H7 (cell line): ENCODE measurements at regions not wholly inside any gene's neighbourhood (a gene's known extent, or its start where the extent isn't known, plus 50 kb on each side); places are given as distances from the start of the nearest gene placed in this dataset.
"Not testable (repeated sequence)": the region's sequence is repeated elsewhere in the genome, so short reads cannot be mapped to it uniquely, and the experiment has no call there.

Experiments used
- DNase-seq: peaks from one replicate; pipeline ENCODE4 v3.0.0; 2012
- H3K27me3 ChIP-seq: 2 replicates; pipeline ENCODE4 v1.6.0; 2011; ENCODE audit warnings: mild to moderate bottlenecking, low read length; ENCODE audit not compliant: control insufficient read depth, insufficient read depth
- H3K36me3 ChIP-seq: replicated peaks from 2 replicates; pipeline ENCODE4 v1.5.1; 2011; ENCODE audit warnings: low read length; ENCODE audit not compliant: control insufficient read depth, insufficient read depth
- H3K4me3 ChIP-seq: 2 replicates; pipeline ENCODE4 v1.5.1; 2011; ENCODE audit warnings: low read depth, mild to moderate bottlenecking, control low read depth, low read length, moderate library complexity; ENCODE audit not compliant: insufficient read depth

DNA sequence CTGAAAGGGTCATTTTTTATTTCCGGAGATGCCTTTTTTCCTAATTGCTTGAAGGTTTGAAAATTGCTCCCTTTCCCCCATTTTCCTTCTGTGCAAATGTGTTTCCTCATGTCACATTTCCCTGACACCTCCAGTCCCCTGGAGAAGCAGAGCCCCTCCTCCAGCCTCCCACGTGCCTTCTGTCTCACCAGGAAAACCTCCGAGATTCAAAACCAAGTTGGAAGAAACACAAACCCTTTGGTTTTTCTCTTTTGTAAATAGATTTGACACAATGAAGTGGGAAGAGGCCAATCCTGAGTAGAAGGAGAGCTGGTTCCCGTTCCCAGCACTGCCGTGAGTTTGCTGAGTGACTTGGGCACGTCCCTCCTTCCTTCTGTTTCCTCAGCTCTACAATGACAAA lies 125.4 kb upstream of the MYCN start:
- DNase-seq, result no peak
- H3K4me3 ChIP-seq, result no peak overlapping the region
- H3K27me3 ChIP-seq, result no peaks in the 10 kb centered on the region
- H3K36me3 ChIP-seq, result no peaks in the 10 kb centered on the region

- no peaks in the 10 kb centered on the region for H3K36me3 ChIP-seq
- no peaks in the 10 kb centered on the region for H3K27me3 ChIP-seq
- H3K4me3 ChIP-seq, result no peak overlapping the region
- DNase-seq, result no peak
Measured at GRCh38 chr2:15816226-15816625, 124.1 kb upstream of the MYCN start.

DNA sequence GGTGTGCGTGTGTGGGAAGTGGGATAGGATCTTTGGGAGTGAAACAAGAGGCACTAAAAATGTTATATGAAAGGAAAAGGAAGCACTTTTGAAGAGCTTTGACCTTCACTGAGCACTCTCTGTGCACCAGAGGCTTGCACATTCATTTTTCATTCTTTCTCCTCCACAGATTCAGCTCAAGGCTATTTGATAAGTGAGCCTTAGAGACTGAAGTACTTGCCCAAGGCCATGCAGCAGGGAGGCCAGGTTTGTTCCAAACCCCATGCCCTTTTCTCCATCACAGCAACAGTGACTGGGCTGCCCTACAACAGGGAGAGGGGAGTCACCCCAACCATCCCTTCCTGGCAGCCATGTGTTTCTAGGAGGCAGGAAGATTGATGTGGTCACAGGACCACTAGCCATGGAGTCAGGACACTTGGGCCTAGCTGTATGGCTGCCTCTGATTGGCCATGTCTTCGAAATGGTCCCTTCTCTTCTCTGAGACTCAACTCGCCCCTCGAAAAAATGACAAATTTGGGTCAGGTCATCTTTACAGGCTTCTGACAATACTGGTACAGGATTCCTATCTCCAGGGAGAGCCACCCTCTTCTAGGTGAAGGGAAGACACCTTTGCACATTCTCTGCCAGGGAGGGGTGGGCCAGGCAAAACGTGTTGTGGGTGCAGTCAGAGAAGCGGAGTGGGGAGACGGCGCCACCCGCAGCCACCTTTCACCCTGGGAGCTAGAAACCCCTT lies 123.5 kb upstream of the MYCN start:
- no peaks in the 10 kb centered on the region for H3K36me3 ChIP-seq
- no peak for DNase-seq
- H3K27me3 ChIP-seq, result no peaks in the 10 kb centered on the region
- no peak overlapping the region for H3K4me3 ChIP-seq

- Histone ChIP-seq H3K4me3 (no peak overlapping the region), H3K36me3 (no peaks in the 10 kb centered on the region), H3K27me3 (no peaks in the 10 kb centered on the region)
- no peak for DNase-seq
Measured at GRCh38 chr2:15817748-15818147, 122.6 kb upstream of the MYCN start.

DNA sequence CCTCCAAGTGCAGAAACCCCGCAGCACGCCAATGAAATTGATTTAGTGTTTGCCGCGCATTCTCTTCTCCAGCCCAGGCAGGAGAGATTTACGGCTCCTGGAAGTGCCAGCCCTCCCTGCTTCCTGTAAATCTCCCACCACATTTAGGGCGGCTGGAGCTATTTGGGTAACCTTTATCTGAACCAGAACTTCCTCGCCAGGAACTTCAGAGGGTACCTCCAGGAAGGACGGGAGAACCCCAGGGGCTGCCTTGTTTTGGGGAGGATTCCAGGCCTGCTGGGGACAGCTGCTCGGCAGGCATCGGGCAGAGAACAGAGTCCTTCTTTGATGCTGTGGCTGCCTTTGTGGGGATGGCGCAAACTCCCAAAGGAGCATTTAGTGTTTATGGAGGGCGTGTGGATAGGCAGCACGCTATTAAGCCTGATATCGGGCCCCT lies 122.0 kb upstream of the MYCN start:
- no peak overlapping the region for H3K4me3 ChIP-seq
- H3K36me3 ChIP-seq, result no peaks in the 10 kb centered on the region
- H3K27me3 ChIP-seq, result no peaks in the 10 kb centered on the region
- DNase-seq, result no peak

- Histone ChIP-seq H3K4me3 (no peak overlapping the region), H3K36me3 (no peaks in the 10 kb centered on the region), H3K27me3 (no peaks in the 10 kb centered on the region)
- DNase-seq, result no peak
Measured at GRCh38 chr2:15818881-15819280, 121.5 kb upstream of the MYCN start.

- DNase-seq, result no peak
- Histone ChIP-seq H3K4me3 (no peak overlapping the region), H3K27me3 (no peaks in the 10 kb centered on the region; the same call in 1 of the 2 replicates), H3K36me3 (no peaks in the 10 kb centered on the region)
Measured at GRCh38 chr2:15819562-15820256, 120.6 kb upstream of the MYCN start.

DNA sequence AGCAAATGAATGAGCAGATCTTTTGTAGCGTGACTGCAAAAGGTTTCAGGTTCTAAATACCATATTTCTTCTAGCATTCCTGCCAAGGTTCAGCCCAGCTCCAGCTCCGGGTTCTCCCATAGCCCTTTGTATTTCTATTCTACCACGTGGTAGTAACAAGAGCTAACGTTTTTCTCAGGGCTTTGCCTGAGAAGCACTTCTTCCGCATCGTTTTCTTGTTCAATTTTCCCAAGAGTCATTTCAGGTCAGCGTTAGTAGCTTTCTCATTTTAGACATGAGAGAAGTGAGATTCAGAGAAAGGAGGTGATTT lies 120.1 kb upstream of the MYCN start:
- no peak for DNase-seq
- Histone ChIP-seq H3K27me3 (no peaks in the 10 kb centered on the region; the same call in 1 of the 2 replicates), H3K4me3 (no peak overlapping the region), H3K36me3 (no peaks in the 10 kb centered on the region)

GRCh38 chr2:15820927-15821326 lies 119.4 kb upstream of the MYCN start:
- no peaks in the 10 kb centered on the region for H3K36me3 ChIP-seq
- H3K27me3 ChIP-seq, result no peaks in the 10 kb centered on the region; the same call in 1 of the 2 replicates
- no peak for DNase-seq
- H3K4me3 ChIP-seq, result no peak overlapping the region

DNA sequence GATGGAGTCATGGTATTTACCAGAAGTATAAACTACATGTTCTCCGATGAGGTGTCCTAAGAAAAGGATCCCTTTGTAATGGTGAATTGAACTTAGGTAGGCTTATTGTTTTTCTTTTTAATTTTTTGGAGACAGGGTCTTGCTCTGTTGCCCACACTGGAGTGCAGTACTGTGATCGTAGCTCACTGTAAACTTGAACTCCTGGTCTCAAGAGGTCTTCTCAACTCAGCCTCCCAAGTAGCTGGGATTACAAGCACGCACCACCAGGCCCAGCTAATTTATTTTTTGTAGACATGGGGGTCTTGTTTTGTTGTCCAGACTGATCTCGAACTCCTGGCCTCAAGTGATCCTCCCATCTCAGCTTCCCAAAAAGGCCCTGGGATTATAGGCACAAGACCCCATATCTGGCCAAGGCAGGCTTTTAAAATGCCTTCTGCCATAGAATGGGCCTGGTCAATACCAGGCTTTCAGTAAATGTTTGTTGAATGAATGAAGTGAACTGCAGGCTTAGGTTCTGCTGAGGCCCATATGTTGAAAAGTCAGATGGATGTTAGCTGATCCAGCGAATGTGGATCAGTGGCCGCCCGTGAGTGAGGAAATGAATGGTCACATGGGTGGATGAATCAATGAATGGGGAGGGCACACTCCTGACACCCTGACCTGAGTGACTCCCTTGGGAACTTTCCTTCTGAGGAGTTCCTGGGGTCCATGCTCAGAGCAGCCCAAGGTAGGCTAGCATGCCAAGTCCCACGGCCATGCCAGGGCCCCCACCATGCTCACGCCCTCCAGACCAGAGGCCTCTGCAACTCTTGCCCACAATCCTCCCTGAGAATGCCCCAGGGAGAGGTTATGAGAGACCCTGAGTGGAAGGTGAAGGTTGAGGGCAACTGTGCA lies 118.0 kb upstream of the MYCN start:
- Histone ChIP-seq H3K36me3 (no peaks in the 10 kb centered on the region), H3K27me3 (no peaks in the 10 kb centered on the region; the same call in 1 of the 2 replicates), H3K4me3 (no peak overlapping the region)
- no peak for DNase-seq

DNA sequence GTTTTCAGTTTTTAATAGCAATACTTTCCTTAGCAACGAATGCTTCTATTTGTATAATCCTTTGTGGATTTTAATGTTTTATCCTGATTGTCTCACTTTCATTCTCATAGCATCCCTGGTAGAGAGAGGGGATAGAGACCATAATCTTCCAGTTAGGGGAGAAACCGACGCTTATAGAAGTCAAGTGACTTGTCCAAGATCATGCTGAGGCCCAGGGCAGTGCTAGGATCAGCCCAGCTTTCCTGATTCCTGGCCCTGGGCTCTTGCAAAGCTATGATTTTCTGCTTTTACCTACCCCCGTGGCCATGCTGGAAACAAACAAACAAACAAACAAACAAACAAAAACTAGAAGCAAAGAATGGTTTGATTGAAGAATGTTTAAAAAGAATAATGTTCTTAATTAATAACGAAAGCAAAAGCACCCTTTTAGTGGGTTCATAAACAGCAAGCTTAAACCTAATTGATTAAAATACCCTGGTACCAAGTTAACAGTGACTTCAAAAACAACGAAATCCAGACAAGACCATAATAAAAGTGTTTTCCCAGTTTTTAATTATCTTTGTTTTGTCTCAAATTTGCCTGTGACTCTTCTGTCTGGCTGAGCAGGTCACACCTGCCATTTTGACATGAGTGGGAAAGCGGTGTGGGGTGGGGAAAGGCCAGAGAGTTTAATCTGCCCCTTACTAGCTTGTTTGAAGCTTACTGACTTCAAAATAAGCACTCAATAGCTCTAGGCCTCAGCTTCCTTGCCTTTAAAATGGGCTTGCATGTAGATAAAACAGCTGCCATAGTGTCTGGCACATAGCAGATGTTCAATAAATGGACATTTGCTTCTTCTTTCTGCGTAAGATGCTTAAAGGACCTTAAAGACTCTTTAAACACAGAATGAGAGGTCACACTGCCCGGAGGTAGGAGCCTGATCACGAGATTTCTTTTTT lies 116.6 kb upstream of the MYCN start:
- Histone ChIP-seq H3K4me3 (no peak overlapping the region), H3K36me3 (no peaks in the 10 kb centered on the region)
- no peak for DNase-seq

GRCh38 chr2:15824467-15824866 lies 115.9 kb upstream of the MYCN start:
- DNase-seq, H3K4me3 ChIP-seq, H3K36me3 ChIP-seq, H3K27me3 ChIP-seq: not testable (repeated sequence)

More for the DNA sequence above, 116.6 kb upstream of the MYCN start:
- H3K27me3 ChIP-seq, result no peaks in the 10 kb centered on the region; the same call in 1 of the 2 replicates

GRCh38 chr2:15825276-15825980 lies 114.9 kb upstream of the MYCN start:
- DNase-seq, result no peak
- no peak overlapping the region for H3K4me3 ChIP-seq

More at GRCh38 chr2:15825276-15825980, 114.9 kb upstream of the MYCN start:
- Histone ChIP-seq H3K27me3 (no peaks in the 10 kb centered on the region; the same call in 1 of the 2 replicates), H3K36me3 (no peaks in the 10 kb centered on the region)
